Kidney epithelial cell (primary cell): ENCODE measurements at regions not wholly inside any gene's neighbourhood (a gene's known extent, or its start where the extent isn't known, plus 50 kb on each side); places are given as distances from the start of the nearest gene placed in this dataset.
A peak's percentile ranks its signal among the peaks of the same experiment; 100 is the strongest.

Experiments
- DNase-seq: peaks from one replicate; pipeline ENCODE4 v3.0.0-alpha.2; 2010; ENCODE audit warnings: low read depth
- H3K27me3 ChIP-seq: 2 replicates; pipeline ENCODE4 v1.6.0; 2011; ENCODE audit warnings: low read length; ENCODE audit not compliant: control insufficient read depth, insufficient read depth
- H3K36me3 ChIP-seq: 2 replicates; pipeline ENCODE4 v1.5.1; 2011; ENCODE audit warnings: low read length; ENCODE audit not compliant: control insufficient read depth, insufficient read depth
- H3K4me3 ChIP-seq: 2 replicates; pipeline ENCODE4 v1.5.1; 2011; ENCODE audit warnings: low read depth, mild to moderate bottlenecking, control low read depth, low read length
- CTCF ChIP-seq: IDR thresholded peaks from 2 replicates; pipeline ENCODE4 v1.5.1; 2011; ENCODE audit warnings: mild to moderate bottlenecking, moderate library complexity, low read length, control low read depth, inconsistent platforms; ENCODE audit not compliant: insufficient read depth, poor library complexity, severe bottlenecking

- no peak overlapping the region for H3K4me3 ChIP-seq
- no peaks in the 10 kb centered on the region for H3K36me3 ChIP-seq
- no peak for DNase-seq
- no peaks in the 10 kb centered on the region for H3K27me3 ChIP-seq
- no peak for TF ChIP-seq CTCF
These were observed 65.9 kb upstream of the FAM98A start for GRCh38 chr2:33665039-33665438.

- no peak for TF ChIP-seq CTCF
These were observed 61.5 kb upstream of the FAM98A start for GRCh38 chr2:33660416-33661123.

GRCh38 chr2:33655626-33656320 is 56.7 kb upstream of the FAM98A start:
- Histone ChIP-seq H3K4me3 (no peak overlapping the region), H3K36me3 (no peaks in the 10 kb centered on the region)
- DNase-seq = peak; percentile 5

More at GRCh38 chr2:33660416-33661123, 61.5 kb upstream of the FAM98A start:
- Histone ChIP-seq H3K4me3 (no peak overlapping the region), H3K36me3 (no peaks in the 10 kb centered on the region), H3K27me3 (no peaks in the 10 kb centered on the region)
- DNase-seq = no peak

GRCh38 chr2:33652830-33653229 is 53.7 kb upstream of the FAM98A start:
- H3K4me3 ChIP-seq = no peak overlapping the region
- DNase-seq = no peak
- H3K27me3 ChIP-seq = no peaks in the 10 kb centered on the region
- no peak for TF ChIP-seq CTCF
- no peaks in the 10 kb centered on the region for H3K36me3 ChIP-seq

More at GRCh38 chr2:33655626-33656320, 56.7 kb upstream of the FAM98A start:
- no peaks in the 10 kb centered on the region for H3K27me3 ChIP-seq
- TF ChIP-seq CTCF = no peak

- no peak for TF ChIP-seq CTCF
- Histone ChIP-seq H3K27me3 (no peaks in the 10 kb centered on the region), H3K36me3 (no peaks in the 10 kb centered on the region), H3K4me3 (no peak overlapping the region)
- no peak for DNase-seq
These were observed 51.1 kb upstream of the FAM98A start for GRCh38 chr2:33650171-33650570.
